ENCODE measurements at regions not wholly inside any gene's neighbourhood (a gene's known extent, or its start where the extent isn't known, plus 50 kb on each side); places are given as distances from the start of the nearest gene placed in this dataset.
"Not testable (repeated sequence)": the region's sequence is repeated elsewhere in the genome, so short reads cannot be mapped to it uniquely, and the experiment has no call there.

GRCh38 chr7:119266790-119267189 lies 1006.2 kb upstream of the KCND2 start:
- TF ChIP-seq ISL1 (CRISPR knock-in tag; IDR thresholded peaks at IDR 0.05); CREB5 (CRISPR knock-in tag; IDR thresholded peaks at IDR 0.05; ENCODE audit: low read depth); ZFP3 (CRISPR knock-in tag; IDR thresholded peaks at IDR 0.05); PATZ1 (CRISPR knock-in tag; IDR thresholded peaks at IDR 0.05; ENCODE audit: borderline replicate concordance); RARB (CRISPR knock-in tag; IDR thresholded peaks at IDR 0.05): not testable (repeated sequence)

Measured in SK-N-SH treated with all-trans-retinoic acid at 6 μM for 48 hours (cell line).